Fibroblast of mammary gland (primary cell): ENCODE measurements at regions not wholly inside any gene's neighbourhood (a gene's known extent, or its start where the extent isn't known, plus 50 kb on each side); places are given as distances from the start of the nearest gene placed in this dataset.

ENCODE experiments used
- DNase-seq: peaks from one replicate; pipeline ENCODE4 v3.0.0-alpha.2; 2010; ENCODE audit warnings: low read depth
- H3K4me3 ChIP-seq: 2 replicates; pipeline ENCODE4 v1.5.1; 2011; ENCODE audit warnings: low read depth, mild to moderate bottlenecking, low read length, moderate library complexity; ENCODE audit not compliant: control insufficient read depth
- CTCF ChIP-seq: conservative IDR thresholded peaks from 2 replicates; pipeline ENCODE4 v1.5.1; 2011; ENCODE audit warnings: low read depth, low read length, inconsistent platforms; ENCODE audit not compliant: control insufficient read depth, insufficient read depth

DNA sequence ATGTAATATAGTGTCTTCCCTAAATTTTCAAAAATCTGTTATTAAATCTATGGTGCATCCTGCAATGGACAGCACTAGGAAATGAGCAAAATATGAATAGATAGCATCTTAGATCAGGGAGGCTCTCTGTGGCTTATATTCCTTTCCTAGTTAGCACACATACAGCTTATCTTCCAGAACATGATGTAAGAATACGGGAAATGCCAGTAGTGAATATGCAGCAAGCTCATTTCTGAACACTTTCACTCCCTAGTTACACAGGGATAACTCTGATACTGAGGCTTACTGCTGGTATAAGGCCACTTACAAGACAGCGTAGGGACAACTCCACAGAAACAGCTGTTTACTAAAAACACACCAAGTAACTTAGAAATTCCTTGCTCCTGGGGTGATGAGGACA is 297.3 kb upstream of the SMARCA2 start:
- no peak for TF ChIP-seq CTCF
- DNase-seq = no peak
- no peak overlapping the region for H3K4me3 ChIP-seq

DNA sequence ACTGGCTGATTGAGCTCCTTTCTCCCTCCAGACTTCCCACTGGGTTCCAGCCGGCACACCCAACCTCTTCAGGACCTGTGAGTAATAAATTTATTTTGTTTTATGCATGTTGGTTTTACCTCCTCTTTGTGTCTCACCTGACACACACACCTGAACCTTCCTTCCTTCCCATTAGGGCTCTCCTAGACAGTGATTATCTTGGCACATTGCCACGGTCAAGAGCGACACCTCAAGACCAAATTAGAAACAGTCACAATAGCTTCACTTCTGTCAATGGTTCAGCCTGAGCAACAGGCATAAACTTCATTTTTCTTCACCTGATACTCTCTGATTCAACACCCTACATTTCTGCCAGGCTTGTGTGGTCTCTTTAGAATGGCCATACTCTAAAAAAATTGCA is 296.3 kb upstream of the SMARCA2 start:
- H3K4me3 ChIP-seq = no peak overlapping the region
- TF ChIP-seq CTCF = no peak
- no peak for DNase-seq

DNA sequence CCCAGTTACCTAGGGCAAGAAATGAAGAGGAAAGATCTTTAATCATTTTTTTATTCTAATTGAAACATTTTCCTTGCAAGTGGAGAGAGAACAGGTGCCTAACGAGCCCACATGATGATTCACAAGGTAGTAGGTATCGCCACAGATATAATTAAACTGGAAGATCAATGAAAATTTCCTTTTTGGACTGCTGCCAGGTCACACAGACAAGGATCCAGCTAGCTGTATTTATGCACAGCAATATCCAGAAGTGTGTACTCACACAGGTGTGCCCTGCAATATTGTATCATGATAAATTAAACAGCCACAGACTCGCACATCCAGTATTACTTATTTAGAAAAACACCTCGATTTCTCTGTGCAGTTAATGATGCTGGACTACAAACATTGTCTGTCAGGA is 294.0 kb upstream of the SMARCA2 start:
- no peak for TF ChIP-seq CTCF
- DNase-seq = no peak
- H3K4me3 ChIP-seq = no peak overlapping the region

DNA sequence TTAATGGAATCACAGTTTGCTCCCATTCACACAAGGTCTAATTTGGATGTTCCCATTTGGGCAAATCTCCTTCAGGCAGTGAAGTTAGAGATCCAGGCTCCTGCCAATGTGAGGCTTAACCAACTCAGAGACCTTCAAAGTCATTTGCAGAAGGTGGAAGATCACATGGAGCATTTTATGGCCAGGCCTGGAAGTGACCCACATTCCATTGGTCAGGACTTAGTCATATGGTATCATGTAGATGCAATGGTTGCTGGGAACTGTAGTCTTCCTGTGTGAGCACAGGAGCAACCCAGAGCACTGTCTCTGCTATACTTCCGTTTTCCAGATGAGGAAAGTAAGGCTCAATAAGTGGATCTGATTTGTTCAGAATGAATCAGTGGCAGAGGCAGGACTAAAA is 292.7 kb upstream of the SMARCA2 start:
- no peak for TF ChIP-seq CTCF
- DNase-seq = peak; percentile 5
- no peak overlapping the region for H3K4me3 ChIP-seq

- no peak for DNase-seq
- TF ChIP-seq CTCF = no peak
- no peak overlapping the region for H3K4me3 ChIP-seq
Measured at GRCh38 chr9:1723522-1724015, 291.6 kb upstream of the SMARCA2 start.

GRCh38 chr9:1726993-1727759 is 288.0 kb upstream of the SMARCA2 start:
- H3K4me3 ChIP-seq = no peak overlapping the region
- no peak for DNase-seq
- TF ChIP-seq CTCF = peak; percentile 9

DNA sequence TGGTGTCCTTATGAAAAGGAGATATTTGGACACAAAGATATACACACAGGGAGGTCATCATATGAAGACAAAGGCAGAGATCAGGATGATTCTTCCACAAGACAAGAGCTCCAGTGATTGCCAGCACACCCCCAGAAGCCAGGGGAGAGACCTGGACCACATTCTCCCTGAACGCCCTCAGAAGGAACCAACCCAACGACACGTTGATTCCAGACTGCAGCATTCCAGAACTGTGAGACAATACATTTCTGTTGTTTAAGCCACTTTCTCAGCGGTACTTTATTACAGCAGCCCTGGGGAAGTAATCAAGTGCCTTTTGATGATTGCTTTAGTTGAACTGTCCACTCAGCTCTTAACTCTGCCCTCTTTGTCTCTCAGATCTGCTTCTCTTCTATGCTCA is 285.5 kb upstream of the SMARCA2 start:
- no peak for DNase-seq
- no peak overlapping the region for H3K4me3 ChIP-seq
- no peak for TF ChIP-seq CTCF
